DMS 273 treated with DMSO at 0.1 percent for 48 hours (cell line): ENCODE measurements at regions not wholly inside any gene's neighbourhood (a gene's known extent, or its start where the extent isn't known, plus 50 kb on each side); places are given as distances from the start of the nearest gene placed in this dataset.
"Not testable (repeated sequence)": the region's sequence is repeated elsewhere in the genome, so short reads cannot be mapped to it uniquely, and the experiment has no call there.

Experiments
- DNase-seq: peaks from one replicate; lab custom pipeline; 2025; lab: John Stamatoyannopoulos, UW

DNA sequence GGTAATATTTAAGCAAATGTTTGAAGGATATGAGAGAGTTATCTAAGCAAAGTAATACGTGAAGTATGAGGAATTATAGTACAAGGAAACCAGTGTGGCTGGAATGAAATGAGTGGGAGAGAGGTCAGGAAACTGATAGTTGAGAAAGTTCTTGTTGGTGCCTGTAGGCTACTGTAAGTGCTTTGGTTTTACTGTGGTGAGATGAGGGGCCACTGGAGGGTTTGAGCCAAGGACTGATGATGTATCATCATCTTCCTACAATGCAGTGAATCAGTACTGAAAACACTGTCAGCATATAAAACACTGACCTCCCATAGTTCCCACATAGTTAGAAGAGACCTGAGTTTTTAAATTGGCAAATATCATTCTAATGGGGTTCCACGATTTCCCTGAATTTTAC is 367.5 kb upstream of the CTSO start:
- no peak for DNase-seq

- no peak for DNase-seq
Measured at GRCh38 chr4:156313497-156313896, 359.8 kb upstream of the CTSO start.

DNA sequence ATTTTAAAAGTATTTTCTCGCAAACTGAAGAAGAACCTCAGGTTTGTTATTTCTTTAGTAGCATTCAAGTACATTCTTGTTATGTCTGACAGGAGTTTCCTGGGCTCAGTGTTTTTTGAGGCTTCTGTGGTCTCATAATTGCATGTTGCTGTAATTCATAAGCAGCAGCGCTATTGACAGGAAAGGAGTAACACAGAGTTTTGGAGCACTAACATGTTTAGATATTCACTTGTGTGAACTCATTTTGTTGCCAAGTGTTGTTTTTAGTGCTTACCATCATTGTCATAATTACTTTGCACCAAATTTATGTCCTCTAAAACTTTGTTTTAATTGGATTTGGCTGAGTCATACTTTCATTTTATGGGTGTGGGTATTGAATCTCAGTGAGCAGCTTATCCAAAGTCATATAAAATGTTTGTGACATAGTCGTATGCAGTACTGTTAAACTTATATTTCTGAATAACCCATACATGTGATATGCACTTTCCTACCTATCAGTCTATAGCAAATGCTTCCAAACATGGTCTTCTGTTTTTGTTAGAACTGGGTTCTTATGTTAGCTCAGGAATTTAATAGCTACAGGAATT is 358.7 kb upstream of the CTSO start:
- DNase-seq = no peak

DNA sequence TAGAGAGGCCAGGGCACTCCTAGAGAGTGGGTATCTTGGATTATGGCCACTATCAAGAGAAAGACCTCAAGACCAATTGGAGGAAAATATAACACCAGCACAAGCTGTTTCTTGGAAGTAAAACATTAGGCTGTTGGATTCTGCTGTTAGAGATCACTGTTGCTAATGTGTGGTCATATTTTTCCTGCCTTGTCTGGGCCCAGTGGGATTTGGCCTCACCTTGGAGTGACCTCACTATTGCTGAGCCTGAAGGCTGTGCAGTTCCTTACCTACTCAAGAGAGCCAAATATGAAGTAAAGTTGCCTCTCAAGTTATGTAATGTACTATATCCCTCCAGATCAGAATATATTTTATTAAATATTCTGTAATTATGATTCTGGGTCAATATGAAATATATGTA is 355.4 kb upstream of the CTSO start:
- DNase-seq = no peak

GRCh38 chr4:156303708-156304107 is 350.0 kb upstream of the CTSO start:
- DNase-seq = no peak

DNA sequence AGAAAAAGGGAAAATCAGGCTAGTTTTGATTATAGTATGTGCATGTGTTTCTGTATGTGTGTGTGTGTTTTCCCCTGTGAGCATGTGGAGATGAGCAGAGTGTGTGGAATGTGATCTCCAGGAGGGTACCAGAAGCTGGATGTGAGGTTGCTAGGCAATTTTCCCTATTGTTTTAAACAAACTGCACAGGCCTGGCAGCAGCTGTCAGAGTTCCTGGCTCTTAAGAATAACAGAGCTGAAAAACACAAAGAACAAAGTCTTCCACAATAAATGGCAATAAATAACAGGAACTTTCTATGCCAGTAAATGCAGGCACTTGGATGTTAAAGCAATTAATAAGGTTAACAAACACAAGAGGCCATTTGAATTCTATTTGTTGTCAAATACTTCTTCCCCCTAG is 344.6 kb upstream of the CTSO start:
- DNase-seq = no peak

DNA sequence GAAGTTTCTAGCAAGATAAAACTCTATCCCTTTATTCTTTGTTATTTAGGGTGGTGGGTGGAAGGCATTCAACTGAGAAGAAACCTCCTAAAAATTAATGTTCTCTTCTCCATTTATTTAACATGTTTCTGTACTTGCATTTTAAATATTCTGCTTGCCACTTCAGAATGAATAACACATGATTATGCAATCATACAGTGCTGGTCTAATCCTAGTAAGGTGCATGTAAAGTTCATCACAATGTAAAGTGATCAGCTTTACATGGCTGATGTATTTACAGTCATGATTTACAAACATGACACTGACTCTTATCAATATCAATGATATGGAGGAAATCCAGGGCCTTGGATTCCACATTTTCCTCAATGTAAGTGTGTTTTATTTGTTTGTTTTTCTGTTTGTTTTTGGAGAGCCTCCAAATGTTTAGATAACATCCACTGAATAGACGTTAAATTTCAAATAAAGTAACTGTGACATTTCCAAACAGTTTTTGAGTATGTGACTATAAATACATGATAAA is 342.1 kb upstream of the CTSO start:
- DNase-seq = no peak

DNA sequence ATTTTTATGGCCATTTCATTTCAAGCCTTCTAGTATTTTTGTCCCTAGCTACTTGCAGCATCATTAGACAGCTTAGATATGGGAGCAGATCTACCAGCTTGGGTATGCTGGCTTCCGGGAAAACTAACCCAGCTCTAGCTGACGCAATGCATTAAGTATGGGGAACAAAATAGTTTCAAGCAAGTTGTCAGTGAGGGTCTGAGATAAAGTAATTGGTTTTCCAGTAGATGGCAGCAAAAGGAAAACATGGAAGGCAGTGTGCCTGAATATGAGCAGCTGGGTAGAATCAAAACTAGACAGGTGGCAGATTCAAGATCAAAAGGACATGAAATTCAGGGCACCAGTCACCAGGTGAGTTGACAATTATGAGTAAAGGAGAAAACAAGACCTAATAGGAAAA is 340.9 kb upstream of the CTSO start:
- no peak for DNase-seq

DNA sequence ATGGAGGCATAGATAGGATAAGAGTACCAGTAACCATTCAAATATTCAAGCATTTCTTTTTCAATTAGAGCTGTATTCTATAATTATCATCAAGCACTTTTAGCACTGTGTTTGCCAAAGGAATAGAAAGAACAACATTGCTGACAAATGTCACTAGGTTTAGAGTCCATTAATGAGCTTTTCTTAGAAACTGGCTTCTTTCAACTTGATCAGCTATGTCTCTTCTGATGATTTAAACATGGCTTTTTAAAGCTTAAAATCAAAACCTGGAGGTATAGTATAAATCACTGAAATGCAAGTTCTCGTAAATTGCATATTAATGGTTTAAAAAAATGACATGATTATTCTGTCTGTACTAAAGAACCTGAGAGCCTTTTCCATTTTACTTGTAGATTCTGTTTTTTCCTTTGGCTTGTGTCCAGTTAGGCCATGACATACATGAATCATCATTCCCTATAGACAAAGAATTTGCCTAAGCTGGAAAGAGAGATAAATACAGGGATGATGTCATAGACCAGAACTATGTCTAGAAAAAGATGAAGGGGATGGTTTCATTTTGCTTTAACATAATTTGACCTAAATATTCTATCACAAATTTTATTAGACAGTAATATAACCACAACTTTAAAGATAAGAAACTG is 340.1 kb upstream of the CTSO start:
- DNase-seq = no peak

DNA sequence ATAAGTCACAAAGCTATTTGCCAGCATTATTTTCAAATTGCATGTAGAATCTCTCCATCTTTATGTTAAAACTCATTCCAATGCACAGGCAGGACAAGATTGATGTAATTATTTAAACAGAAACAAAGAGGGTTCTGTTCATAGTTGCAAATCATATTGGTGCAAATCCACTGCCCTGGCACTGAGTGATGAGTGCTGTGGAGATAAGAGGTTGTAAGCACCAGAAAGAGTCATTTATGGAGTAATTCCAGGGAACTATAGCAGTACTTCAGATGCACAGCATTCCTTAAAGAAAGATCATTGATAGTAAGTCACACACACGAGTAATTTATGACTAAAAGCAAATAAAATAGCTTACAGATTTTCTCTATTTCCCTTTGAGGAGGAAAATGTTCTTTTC is 337.7 kb upstream of the CTSO start:
- DNase-seq = no peak

- no peak for DNase-seq
Measured at GRCh38 chr4:156290811-156291210, 337.1 kb upstream of the CTSO start.

DNA sequence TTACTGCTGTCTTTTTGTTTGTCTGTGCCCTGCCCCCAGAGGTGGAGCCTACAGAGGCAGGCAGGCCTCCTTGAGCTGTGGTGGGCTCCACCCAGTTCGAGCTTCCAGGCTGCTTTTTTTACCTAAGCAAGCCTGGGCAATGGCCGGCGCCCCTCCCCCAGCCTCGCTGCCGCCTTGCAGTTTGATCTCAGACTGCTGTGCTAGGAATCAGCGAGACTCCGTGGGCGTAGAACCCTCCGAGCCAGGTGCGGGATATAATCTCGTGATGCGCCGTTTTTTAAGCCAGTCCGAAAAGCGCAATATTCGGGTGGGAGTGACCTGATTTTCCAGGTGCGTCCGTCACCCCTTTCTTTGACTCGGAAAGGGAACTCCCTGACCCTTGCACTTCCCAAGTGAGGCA is 336.4 kb upstream of the CTSO start:
- not testable (repeated sequence) for DNase-seq

DNA sequence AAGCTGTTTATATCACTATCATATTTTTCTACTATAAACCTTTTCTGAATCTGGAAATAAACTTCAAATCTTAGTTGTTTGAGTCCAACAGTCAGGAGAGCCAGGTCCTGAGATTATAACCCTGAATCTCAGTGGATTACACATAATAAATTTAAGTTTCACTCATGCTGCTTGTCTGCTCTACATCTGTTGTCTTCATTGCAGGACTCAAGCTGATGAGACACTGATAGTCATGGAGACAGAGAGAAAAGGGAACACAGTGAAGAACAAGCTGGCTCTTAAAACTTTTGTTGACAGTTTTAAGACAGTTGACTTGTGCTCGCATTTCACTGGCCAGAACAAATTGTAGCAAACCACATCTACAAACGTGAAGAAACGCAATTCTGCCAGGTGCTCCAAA is 327.0 kb upstream of the CTSO start:
- DNase-seq = no peak

DNA sequence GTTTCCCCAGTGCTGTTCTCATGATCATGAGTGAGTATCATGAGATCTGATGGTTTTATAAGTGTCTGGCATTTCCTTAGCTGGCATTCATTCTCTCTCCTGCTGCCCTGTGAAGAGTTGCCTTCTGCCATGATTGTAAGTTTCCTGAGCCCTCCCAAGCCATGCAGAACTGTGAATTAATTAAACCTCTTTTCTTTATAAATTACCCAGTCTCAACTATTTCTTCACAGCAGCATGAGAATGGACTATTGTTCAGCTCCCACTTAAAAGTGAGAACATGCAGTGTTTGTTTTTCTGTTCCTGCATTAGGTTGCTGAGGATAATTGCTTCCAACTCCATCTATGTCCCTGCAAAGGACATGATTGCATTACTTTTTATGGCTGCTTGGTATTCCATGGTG is 311.7 kb upstream of the CTSO start:
- DNase-seq = no peak

DNA sequence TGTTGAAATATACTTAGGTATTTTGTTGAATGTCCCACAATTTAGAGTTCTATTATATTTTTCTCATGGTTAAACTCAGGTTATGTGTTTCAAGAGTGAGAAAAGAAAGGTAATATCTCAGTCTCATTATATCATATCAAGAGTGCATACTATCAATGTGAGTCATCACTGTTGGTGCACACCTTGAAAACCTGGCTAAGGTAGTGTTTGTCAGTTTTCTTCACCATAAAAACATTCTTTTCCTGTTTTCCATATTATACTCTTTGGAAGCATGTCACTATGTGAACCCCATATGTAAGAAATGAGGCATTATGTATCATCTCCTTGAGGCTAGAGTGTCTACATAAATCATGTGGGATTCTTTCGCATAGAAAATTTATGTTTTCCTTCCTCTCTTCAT is 307.6 kb upstream of the CTSO start:
- DNase-seq = no peak

- no peak for DNase-seq
Measured at GRCh38 chr4:156255230-156256007, 301.8 kb upstream of the CTSO start.

DNA sequence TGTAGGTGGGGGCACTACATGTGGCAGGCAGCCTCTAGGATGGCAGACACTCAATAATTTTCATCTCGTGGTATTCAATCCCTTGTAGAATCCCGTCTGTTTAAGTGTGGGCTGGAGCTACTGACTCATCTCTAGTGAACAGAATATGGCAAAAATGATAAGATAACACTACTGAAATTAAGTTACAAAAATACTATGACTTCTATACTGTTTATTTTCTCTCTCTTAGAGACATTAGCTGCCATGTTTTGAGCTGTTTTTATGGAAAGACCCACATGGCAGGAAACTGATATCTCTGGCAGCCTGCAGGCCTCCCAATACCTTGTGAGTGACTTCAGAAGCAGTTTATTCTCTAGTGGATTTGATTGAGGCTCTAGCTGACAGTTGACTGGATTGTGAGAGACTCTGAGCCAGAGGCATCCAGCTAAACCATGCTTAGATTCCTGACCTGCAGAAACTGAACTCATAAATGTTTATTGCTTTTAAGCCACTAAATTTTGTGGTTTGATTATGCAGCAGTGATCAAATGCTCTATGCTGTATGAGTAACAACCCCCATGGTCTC is 298.8 kb upstream of the CTSO start:
- DNase-seq = no peak

GRCh38 chr4:156251373-156252065 is 297.9 kb upstream of the CTSO start:
- DNase-seq = no peak

- DNase-seq = no peak
Measured at GRCh38 chr4:156248917-156249316, 295.3 kb upstream of the CTSO start.

DNA sequence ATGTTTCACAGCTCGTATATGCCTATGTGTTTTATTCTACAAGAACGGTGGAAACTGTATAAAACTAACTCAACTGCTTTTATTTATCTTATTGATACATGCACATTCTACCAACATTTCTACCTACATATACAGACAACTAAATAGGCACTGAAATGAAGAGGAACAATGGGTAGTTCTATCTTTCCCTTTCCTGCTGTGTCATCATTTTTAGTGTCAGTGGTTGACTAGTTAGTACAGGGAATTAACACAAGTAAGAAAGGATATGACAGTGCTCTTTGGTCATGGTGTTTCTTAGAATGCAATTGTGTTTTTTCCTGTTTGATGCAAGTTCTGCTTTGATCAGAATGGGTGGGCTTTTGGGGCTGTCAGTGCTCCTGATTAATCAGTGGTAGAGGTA is 293.8 kb upstream of the CTSO start:
- no peak for DNase-seq

DNA sequence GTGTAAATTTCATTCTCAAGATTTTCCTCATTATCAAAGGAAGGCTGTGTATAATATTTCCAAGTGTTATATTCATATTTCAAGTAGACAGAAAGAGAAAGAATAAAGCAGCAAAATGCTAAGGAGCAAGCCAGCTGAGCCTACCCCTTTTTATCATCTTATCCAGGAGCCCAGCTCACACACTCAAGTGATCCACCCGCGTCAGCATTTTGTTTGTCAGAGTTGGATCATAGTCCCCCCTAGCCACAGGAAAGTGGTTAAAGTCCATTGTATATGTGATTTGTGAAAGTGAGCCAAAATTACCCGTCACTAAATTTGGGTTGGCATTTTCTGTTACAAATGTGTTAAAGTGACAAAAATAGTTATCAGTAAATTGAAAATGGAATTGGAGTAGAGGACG is 289.3 kb upstream of the CTSO start:
- DNase-seq = no peak

DNA sequence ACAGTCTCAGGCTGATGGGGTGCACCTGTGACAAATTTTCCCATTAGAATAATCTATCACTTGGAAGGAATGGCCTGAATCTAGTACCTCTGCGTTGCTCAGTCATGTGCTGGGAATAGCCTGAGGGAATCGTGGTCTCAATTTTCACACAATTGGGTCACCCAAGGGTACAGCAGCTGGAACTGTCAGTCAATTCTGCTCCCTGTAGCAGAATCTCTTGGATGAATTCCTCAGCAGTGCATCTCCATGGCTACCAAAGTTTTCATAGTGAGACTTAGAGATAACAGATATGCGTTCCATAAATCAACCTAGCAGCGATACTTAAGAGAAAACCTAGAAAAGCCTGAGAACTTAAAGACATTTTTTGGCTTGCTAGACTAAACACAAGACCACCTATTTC is 288.7 kb upstream of the CTSO start:
- DNase-seq = no peak
